Right ventricle myocardium inferior (tissue), 1 donor: ENCODE measurements at regions not wholly inside any gene's neighbourhood (a gene's known extent, or its start where the extent isn't known, plus 50 kb on each side); places are given as distances from the start of the nearest gene placed in this dataset.

Source experiments
- ATAC-seq: fragments of 200-7000 bp; cut with Tn5 transposase; one replicate; pipeline ENCODE4 v1.9.1; 2020; ENCODE audit warnings: mild to moderate bottlenecking, moderate library complexity
- DNase-seq: peaks from one replicate; pipeline ENCODE4 v3.0.0; 2021; ENCODE audit errors: missing footprints
- intact Hi-C: fragments of 100-400 bp; cut with DNase I; formaldehyde crosslinking; loops from one replicate; pipeline ENCODE4 v1.11.0; 2022
- donor health status: DM: no; HTN: yes; CAD: no; lungs with severe emphysema.

- ATAC-seq (no peak), DNase-seq (no peak)
- intact Hi-C loops = no loop called here
Observed at GRCh38 chr14:88929656-88930436, 105.4 kb downstream of the TTC8 start.

DNA sequence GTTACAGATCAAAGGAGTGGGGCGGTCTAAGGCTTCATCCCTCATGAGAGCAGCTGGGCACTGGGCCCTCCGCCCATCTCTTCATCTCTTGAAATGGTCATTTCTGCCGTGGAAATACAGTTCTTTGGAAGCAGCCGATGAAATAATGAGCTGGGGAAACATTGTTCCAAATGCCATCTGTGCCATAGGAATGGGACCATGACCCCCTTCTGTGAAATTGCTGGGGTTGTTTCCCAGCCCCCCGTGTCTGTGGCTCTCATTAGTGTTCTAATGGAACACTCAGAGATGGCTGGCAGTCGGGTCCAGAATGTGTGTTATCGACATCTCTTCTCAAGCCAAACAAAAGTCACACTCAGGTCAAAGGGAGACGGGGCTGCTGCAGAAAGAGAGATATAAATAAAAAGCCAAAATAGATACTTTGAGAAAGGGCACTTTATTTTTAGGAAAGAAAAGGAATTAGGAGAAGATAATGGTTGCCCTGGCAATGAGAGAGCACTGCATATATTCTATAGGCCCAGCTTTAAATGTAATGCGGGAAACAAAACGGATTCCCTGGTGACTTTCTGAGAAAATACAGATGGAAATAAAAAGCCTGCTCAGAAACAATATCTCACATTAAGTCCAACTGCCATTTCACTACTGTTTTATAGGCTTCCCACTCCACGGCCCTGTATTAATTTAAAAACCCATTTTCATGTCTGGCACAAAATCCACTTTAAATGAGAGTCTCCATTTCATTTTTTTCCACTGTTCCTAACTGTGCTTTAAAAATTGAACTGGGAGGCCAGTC, 107.1 kb downstream of the TTC8 start:
- ATAC-seq = no peak
- intact Hi-C loops = no loop called here
- no peak for DNase-seq

DNA sequence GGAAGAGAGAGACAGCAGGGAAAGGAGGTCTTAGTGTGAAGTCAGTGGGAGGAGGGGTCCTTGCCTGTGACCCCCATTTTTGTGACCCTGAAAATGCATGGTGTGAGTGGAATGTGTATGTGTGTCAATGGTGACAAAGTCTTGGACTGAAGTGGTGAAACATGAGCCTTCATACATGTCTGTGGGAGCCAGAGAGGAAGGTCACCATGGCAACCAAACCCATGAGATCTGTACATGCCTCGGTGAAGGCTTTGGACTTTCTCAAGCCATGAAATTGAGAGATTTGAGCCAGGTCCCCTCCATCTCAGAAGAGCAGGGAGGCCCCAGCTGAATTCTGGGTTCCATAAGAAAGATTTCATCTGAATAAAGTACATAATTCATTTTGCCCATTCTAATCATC, 108.7 kb downstream of the TTC8 start:
- ATAC-seq (no peak), DNase-seq (no peak)
- intact Hi-C loops = no loop called here

DNA sequence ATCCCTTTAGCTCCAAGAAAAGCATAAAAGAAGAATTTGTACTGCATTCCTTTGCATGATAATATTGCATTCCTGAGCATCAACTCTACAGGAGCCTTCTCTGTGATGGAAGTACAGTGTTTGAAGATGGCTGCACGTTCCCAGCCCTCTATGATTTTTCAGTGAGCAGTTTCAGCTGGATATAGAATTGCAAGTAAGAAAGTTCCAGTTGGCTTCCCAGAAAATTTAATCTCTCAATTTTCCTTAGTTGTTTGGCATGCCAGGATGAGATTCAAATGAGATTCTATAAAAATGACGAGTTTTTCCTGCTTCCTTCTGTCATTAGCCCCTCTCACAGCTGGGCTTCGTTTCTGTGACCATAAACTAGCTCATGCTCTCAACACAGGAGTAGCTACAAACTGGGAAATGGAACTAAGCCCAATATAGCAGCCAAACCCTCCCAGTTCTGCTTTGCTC, 109.9 kb downstream of the TTC8 start:
- DNase-seq = no peak
- ATAC-seq = no peak
- intact Hi-C loops = no loop called here

GRCh38 chr14:88935083-88935482, 110.6 kb downstream of the TTC8 start:
- ATAC-seq = no peak
- intact Hi-C loops = no loop called here
- no peak for DNase-seq

DNA sequence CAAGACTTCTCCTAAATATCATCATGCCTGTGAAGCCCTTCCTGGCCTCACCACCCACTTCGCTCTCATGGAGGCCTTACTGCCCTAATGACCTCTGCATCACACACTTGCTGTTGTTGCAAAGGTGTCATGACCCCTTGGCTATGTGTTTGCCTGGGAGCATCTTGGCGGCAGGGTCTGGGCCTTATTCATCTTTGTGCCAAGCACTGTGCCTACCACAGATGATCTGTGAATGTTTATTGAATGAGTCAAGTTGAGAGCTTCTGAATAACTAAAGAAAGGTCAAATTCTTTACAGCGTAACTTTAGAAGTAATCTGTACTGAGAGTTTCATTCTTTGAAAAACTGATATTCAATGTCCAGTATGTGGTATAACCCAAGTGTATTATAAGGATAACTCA, 113.3 kb downstream of the TTC8 start:
- ATAC-seq = no peak
- DNase-seq = no peak
- intact Hi-C loops = no loop called here

- ATAC-seq (no peak), DNase-seq (no peak)
- intact Hi-C loops = no loop called here
Observed at GRCh38 chr14:88940671-88941070, 116.2 kb downstream of the TTC8 start.

DNA sequence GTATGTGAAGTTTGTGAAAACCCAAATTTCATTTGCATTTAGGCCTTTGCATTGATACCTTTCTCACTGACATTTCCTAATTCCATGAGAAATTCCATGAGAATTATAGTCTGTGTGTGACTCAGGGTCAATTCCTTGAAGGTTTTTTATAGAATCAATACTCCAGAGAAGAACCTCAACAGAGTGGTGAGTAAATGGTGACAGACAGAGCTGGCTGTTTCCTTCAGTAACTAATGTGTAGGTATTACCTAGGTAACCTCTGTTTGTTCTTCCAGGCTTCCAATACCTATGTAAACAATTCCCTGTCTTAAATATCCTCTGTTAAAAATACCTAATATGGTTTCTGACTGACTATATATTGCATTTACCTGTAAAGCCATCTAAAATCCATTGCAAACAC, 117.0 kb downstream of the TTC8 start:
- ATAC-seq = no peak
- no peak for DNase-seq
- intact Hi-C loops = no loop called here

GRCh38 chr14:88947646-88948598, 123.5 kb downstream of the TTC8 start:
- intact Hi-C loops = no loop called here
- ATAC-seq (no peak), DNase-seq (no peak)

DNA sequence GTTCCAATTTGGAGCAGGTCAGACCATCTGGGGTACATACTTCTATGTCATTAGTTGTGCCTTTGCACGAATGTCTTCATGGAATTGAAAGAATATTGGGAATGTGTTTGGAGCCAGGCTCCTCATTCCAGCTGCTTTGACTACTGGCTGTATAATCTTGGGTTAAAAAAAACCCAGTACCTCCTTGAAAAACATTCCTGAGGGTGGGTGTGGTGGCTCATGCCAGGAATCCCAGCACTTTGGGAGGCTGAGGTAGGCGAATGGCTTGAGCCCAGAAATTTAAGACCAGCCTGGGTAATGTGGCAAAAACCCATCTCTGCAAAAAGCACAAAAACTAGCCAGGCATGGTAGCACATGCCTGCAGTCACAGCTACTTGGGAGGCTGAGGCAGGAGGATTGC, 125.6 kb downstream of the TTC8 start:
- intact Hi-C loops = no loop called here
- no peak for ATAC-seq
- DNase-seq = no peak

DNA sequence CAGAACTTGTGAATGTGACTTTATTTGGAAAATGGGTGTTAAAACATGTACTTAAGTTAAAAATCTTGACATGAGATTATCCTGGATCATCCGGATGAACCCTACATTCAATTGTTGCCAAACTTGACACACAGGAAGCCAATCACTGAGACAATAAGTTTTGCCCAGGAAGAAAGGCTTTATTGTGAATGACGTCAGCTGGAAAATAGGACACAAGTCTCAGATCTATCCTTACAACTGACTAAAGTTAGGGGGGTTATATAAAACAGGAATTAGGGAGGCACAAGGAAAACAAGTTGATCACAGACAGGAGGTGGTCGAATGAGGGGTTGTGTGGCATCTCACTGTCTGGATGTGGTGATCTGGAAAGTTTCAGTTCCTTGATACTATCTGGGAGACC, 126.9 kb downstream of the TTC8 start:
- intact Hi-C loops = no loop called here
- DNase-seq (no peak), ATAC-seq (no peak)

- ATAC-seq (no peak), DNase-seq (no peak)
- intact Hi-C loops = no loop called here
Observed at GRCh38 chr14:88952901-88953300, 128.4 kb downstream of the TTC8 start.

GRCh38 chr14:88955455-88955854, 131.0 kb downstream of the TTC8 start:
- no peak for ATAC-seq
- DNase-seq = no peak
- intact Hi-C loops = no loop called here

DNA sequence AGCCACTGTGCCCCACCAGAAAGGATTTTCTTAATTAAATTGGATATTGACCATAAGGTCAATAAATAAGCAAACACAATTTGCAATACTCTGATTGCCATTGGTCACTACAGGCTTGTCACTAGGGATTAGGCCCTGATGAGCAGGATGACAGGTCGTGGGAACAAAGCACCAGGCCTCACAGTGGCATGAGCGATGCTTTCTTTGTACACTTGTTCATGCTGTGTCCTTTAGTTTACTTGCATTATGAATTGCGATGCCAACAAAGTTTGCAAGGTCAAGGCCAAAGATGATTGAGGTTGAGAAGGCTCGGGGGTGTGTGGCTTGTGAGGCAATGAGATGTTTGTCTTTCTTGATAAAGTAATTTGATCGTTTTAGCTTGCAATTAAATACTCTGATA, 136.0 kb downstream of the TTC8 start:
- no peak for ATAC-seq
- intact Hi-C loops = no loop called here
- DNase-seq = no peak

- DNase-seq (no peak), ATAC-seq (no peak)
- intact Hi-C loops = no loop called here
Observed at GRCh38 chr14:88961214-88961613, 136.8 kb downstream of the TTC8 start.

DNA sequence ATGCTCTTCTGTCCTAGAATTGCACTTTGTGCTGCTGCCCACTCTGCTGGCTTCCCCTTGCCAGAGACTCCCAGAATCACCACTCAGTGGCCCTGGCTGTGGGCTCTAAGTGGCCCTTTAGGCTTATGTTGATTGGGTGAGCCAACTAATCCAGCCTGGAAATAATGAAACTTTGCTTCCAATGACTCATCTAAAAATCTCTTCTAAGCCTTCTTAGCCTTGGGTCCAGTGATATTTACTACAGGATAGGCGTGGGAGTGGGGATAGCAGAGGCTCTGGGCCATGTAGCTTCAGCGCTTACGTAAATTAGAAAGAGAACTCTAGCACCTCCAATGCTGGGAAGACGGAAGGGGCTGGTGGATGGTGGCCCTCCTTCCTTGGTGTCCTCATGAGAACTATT, 137.9 kb downstream of the TTC8 start:
- no peak for ATAC-seq
- no peak for DNase-seq
- intact Hi-C loops = no loop called here

DNA sequence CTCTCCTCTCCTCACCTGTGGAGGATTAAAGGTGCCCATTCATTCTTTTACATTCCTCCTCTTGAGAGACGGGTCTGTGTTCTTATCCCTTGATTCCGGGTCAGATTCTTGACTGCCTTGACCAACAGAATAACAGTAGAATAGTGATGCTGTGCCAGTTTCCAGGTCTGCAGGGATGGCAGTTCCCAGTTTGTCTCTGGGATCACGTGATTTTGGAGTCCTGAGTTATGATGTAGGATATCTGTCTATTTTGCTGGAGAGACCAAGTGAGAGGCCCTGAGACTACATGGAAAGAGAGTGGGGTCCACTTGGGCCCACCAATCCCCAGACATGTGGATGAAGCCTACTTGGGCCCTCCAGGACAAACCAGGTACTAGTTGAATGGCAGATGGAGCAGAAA, 142.8 kb downstream of the TTC8 start:
- ATAC-seq = no peak
- DNase-seq = no peak
- intact Hi-C loops = no loop called here

DNA sequence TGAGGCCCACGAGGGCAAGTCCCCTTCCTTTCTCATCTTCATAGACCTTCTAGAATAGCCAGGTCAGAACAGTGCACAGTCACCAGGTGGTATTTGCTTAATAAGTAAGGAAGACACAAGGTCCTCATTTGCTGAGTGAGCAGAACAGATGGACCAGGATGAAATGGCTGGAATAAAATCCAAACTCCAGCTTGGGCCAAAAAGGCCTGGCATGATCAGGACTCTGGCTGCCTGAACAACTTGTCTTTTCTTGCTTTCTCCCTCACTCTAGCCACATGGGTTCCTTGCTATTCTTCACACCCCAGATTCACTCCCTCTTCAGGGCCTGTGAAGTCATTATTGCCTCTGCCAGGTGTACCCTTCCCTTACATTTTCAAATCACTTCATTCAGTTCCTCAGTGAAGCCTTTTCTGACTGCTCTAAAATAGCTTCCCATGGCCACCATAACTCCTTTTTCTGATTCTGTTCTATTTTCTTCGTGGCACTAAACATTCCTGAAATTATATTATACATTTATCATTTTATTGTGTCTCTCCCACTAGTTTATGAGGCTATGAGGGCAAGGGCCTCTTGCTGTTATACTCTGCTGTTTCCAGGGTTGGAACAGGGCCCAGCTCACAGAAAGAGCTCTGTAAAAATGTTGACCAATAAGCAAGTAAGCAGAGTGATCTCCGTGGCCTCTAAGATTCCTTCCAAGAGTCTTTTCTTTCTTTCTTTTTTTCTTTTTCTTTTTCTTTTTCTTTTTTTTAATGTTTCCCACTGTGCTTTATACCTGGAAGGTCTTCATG, 150.8 kb downstream of the TTC8 start:
- intact Hi-C loops = no loop called here
- no peak for DNase-seq
- no peak for ATAC-seq

DNA sequence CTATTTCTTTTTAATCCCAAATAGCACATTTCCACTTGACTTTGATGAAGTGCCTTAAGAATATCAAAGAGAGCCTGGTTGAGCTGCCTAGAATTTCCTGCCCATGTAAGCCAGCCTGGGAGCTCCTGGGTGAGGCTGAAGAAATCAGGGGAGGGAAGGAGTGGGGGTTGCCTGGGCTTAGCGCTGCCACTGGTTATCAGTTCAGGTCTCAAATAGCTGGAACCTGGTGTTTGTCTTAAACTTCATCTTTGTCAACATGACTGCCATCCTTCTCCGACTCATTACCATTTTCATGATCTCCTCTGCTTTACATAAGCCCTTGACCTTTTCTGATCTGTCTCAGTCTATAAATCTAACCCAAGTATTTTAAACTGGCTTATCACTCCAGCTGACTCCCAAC, 151.5 kb downstream of the TTC8 start:
- ATAC-seq (no peak), DNase-seq (no peak)
- intact Hi-C loops = no loop called here
